K562 (cell line): ENCODE measurements at regions not wholly inside any gene's neighbourhood (a gene's known extent, or its start where the extent isn't known, plus 50 kb on each side); places are given as distances from the start of the nearest gene placed in this dataset.

ENCODE experiments used
- ATAC-seq: fragments of 200-7000 bp; cut with Tn5 transposase; 3 replicates; pipeline ENCODE4 v1.9.1; 2020; ENCODE audit warnings: moderate library complexity
- BruUV-seq: library from RNA; stranded (reverse); fragments of 400-500 nt; replicated peaks from 2 replicates; lab custom pipeline; 2021; lab: Mats Ljungman, UMichigan
- CTCF ChIA-PET: fragments of 300-600 bp; formaldehyde crosslinking; extraction: SDS; loops from one replicate; lab custom pipeline; 2021; ENCODE audit warnings: low intra/inter-chr PET ratio; lab: Yijun Ruan, JAX
- POLR2A ChIA-PET: fragments of 300-600, 350-650 bp; sonication (Branson Sonifier 250); formaldehyde crosslinking; extraction: SDS; loops from one replicate; lab custom pipeline; 2021; ENCODE audit warnings: antibody characterized with exemption, inconsistent platforms; lab: Yijun Ruan, JAX
- DNase-seq, 4 experiments: peaks; one replicate each; pipeline versions ENCODE4 v3.0.0 to v3.0.0-alpha.2; 2011 to 2018; ENCODE audit warnings: low spot score in 3 of 4, mixed read lengths in 3 of 4; ENCODE audit errors: extremely low read depth in 1 of 4
- FAIRE-seq: peaks from 2 replicates; lab custom pipeline; 2011; peaks lifted over from hg19 to GRCh38; lab: Jason Lieb, UNC
- H2AFZ ChIP-seq: 2 replicates; pipeline ENCODE4 v1.6.0; 2011; ENCODE audit warnings: low read depth, low read length, control low read depth, inconsistent platforms
- H3K27ac ChIP-seq: fragments of 200-600 bp; 3 replicates; pipeline ENCODE4 v1.8.0; 2011; ENCODE audit warnings: low read depth, mild to moderate bottlenecking, control low read depth, inconsistent platforms, low read length, moderate library complexity, mixed read lengths; ENCODE audit errors: extremely low read depth
- H3K27me3 ChIP-seq, 2 experiments: fragments of 300-600 bp in 1 of 2; 2 replicates in 1 of 2; 3 replicates in 1 of 2; pipeline versions ENCODE4 v1.6.0 to v1.8.0; 2011; ENCODE audit warnings: inconsistent platforms in 2 of 2, low read length in 2 of 2, mild to moderate bottlenecking in 1 of 2, mixed read lengths in 1 of 2, moderate library complexity in 1 of 2; ENCODE audit not compliant: control insufficient read depth in 2 of 2, insufficient read depth in 2 of 2
- H3K36me3 ChIP-seq: fragments of 300-600 bp; 3 replicates; pipeline ENCODE4 v1.8.0; 2011; ENCODE audit warnings: mild to moderate bottlenecking, low read length, inconsistent platforms; ENCODE audit not compliant: control insufficient read depth, insufficient read depth
- H3K4me1 ChIP-seq, 2 experiments: fragments of 200-600 bp in 1 of 2; replicated peaks in 1 of 2; 2 replicates in 1 of 2; 3 replicates in 1 of 2; pipeline versions ENCODE4 v1.5.1 to v1.8.0; 2011; ENCODE audit warnings: inconsistent platforms in 2 of 2, low read length in 2 of 2, mild to moderate bottlenecking in 1 of 2, mixed read lengths in 1 of 2, moderate library complexity in 1 of 2; ENCODE audit not compliant: control insufficient read depth in 2 of 2, insufficient read depth in 2 of 2
- H3K4me2 ChIP-seq: 2 replicates; pipeline ENCODE4 v1.6.1; 2011; ENCODE audit warnings: low read length, control low read depth, inconsistent platforms, mixed read lengths; ENCODE audit not compliant: insufficient read depth
- H3K4me3 ChIP-seq: fragments of 200-600 bp; sonication (generic), shearing (Covaris generic); 2 replicates; pipeline ENCODE4 v1.5.1; 2016; ENCODE audit warnings: control low read depth, inconsistent platforms
- H3K79me2 ChIP-seq: fragments of 200-600 bp; 3 replicates; pipeline ENCODE4 v1.8.0; 2011; ENCODE audit warnings: low read length, inconsistent platforms; ENCODE audit not compliant: control insufficient read depth, insufficient read depth
- H3K9ac ChIP-seq, 2 experiments: 2 replicates each; pipeline versions ENCODE4 v1.6.0 to v1.6.1; 2011; ENCODE audit warnings: low read depth in 2 of 2, low read length in 2 of 2, control low read depth in 1 of 2, inconsistent platforms in 1 of 2, mild to moderate bottlenecking in 1 of 2, mixed read lengths in 1 of 2; ENCODE audit not compliant: insufficient read depth in 1 of 2
- H3K9me1 ChIP-seq: one replicate; pipeline ENCODE4 v1.6.0; 2011; ENCODE audit warnings: inconsistent platforms, mild to moderate bottlenecking, low read length, moderate library complexity; ENCODE audit not compliant: control insufficient read depth, insufficient read depth
- H3K9me3 ChIP-seq: replicated peaks from 2 replicates; pipeline ENCODE4 v1.5.1; 2011; ENCODE audit warnings: low read depth, low read length, inconsistent platforms; ENCODE audit not compliant: control insufficient read depth, insufficient read depth
- H4K20me1 ChIP-seq: replicated peaks from 2 replicates; pipeline ENCODE4 v1.6.1; 2011; ENCODE audit warnings: low read length, inconsistent platforms, mixed read lengths; ENCODE audit not compliant: control insufficient read depth, insufficient read depth
- ATF7 ChIP-seq: fragments of 450-650 bp; IDR thresholded peaks from 2 replicates; pipeline ENCODE4 v1.7.1; 2014; ENCODE audit warnings: mild to moderate bottlenecking, moderate library complexity
- BRF1 ChIP-seq: IDR thresholded peaks from 3 replicates; pipeline ENCODE4 v1.6.1; 2011; ENCODE audit warnings: borderline replicate concordance, mild to moderate bottlenecking; ENCODE audit not compliant: insufficient read length; ENCODE audit errors: extremely low read depth
- CREB1 ChIP-seq, 2 experiments: sonication (generic) in 1 of 2; formaldehyde crosslinking in 1 of 2; IDR thresholded peaks; 2 replicates each; pipeline versions ENCODE4 v1.6.1 to v1.8.0; 2012 to 2022; ENCODE audit warnings: inconsistent platforms in 1 of 2, mild to moderate bottlenecking in 1 of 2, missing genetic modification reagents in 1 of 2, moderate library complexity in 1 of 2
- ETV5 ChIP-seq: sonication (generic); formaldehyde crosslinking; IDR thresholded peaks from 2 replicates; pipeline ENCODE4 v1.4.0; 2020; ENCODE audit warnings: low read depth, mild to moderate bottlenecking, missing genetic modification reagents
- FOS ChIP-seq: IDR thresholded peaks from 3 replicates; pipeline ENCODE4 v1.6.1; 2011; ENCODE audit not compliant: insufficient read length; ENCODE audit errors: extremely low read depth
- FOXK2 ChIP-seq, 2 experiments: fragments of 450-650 bp; IDR thresholded peaks in 1 of 2; conservative IDR thresholded peaks in 1 of 2; 2 replicates each; pipeline ENCODE4 v1.6.1; 2016; ENCODE audit warnings: low read depth in 2 of 2, mild to moderate bottlenecking in 1 of 2
- GABPB2 ChIP-seq: fragments of 250-450 bp; sonication (Bioruptor Pico); conservative IDR thresholded peaks from 2 replicates; pipeline ENCODE4 v1.5.1; 2021; ENCODE audit warnings: mild to moderate bottlenecking
- IFI16 ChIP-seq: fragments of 250-450 bp; sonication (Bioruptor Pico); IDR thresholded peaks from 2 replicates; pipeline ENCODE4 v2.1.2; 2022; ENCODE audit warnings: mild to moderate bottlenecking, inconsistent platforms
- MXI1 ChIP-seq: IDR thresholded peaks from 2 replicates; pipeline ENCODE4 v1.6.1; 2011; ENCODE audit warnings: low read depth, mild to moderate bottlenecking, improper control_type of control experiment, low read length
- NFYB ChIP-seq: IDR thresholded peaks from 2 replicates; pipeline ENCODE4 v1.6.1; 2011; ENCODE audit warnings: mild to moderate bottlenecking, moderate library complexity; ENCODE audit not compliant: insufficient read length; ENCODE audit errors: extremely low read depth
- PTRF ChIP-seq: fragments of 450-650 bp; IDR thresholded peaks from 2 replicates; pipeline ENCODE4 v1.6.1; 2016; ENCODE audit warnings: mild to moderate bottlenecking, missing genetic modification characterization, missing compliant biosample characterization
- RFX1 ChIP-seq: fragments of 450-650 bp; IDR thresholded peaks from 2 replicates; pipeline ENCODE4 v1.6.1; 2016; ENCODE audit warnings: mild to moderate bottlenecking, moderate library complexity
- SMARCB1 ChIP-seq: IDR thresholded peaks from 2 replicates; pipeline ENCODE4 v1.6.1; 2011; ENCODE audit warnings: improper control_type of control experiment, low read depth; ENCODE audit not compliant: insufficient read length
- SNRNP70 ChIP-seq: fragments of 200-400 bp; formaldehyde crosslinking; optimal IDR thresholded peaks from 2 replicates; pipeline ENCODE3; 2017; ENCODE audit warnings: low read depth, low read length
- TAF9B ChIP-seq: fragments of 450-650 bp; IDR thresholded peaks from 2 replicates; pipeline ENCODE4 v1.6.1; 2018; ENCODE audit warnings: mild to moderate bottlenecking; ENCODE audit not compliant: partially characterized antibody
- TCF3 ChIP-seq: sonication (generic); formaldehyde crosslinking; IDR thresholded peaks from 2 replicates; pipeline ENCODE4 v1.4.0; 2020; ENCODE audit warnings: mild to moderate bottlenecking, missing genetic modification reagents
- XRCC5 ChIP-seq: fragments of 200-400 bp; formaldehyde crosslinking; IDR thresholded peaks from 2 replicates; pipeline ENCODE4 v1.6.1; 2017; ENCODE audit warnings: low read depth, mild to moderate bottlenecking, low read length
- ZFP1 ChIP-seq: fragments of 450-650 bp; formaldehyde crosslinking; IDR thresholded peaks from 2 replicates; pipeline ENCODE4 v1.4.0; 2020; ENCODE audit warnings: mild to moderate bottlenecking, mixed read lengths
- ZNF282 ChIP-seq: sonication (generic); formaldehyde crosslinking; IDR thresholded peaks from 2 replicates; pipeline ENCODE4 v1.8.1; 2023; ENCODE audit warnings: missing genetic modification reagents
- ZNF41 ChIP-seq: fragments of 250-450 bp; sonication (Bioruptor Pico); conservative IDR thresholded peaks from 2 replicates; pipeline ENCODE4 v1.4.0; 2020; ENCODE audit warnings: mild to moderate bottlenecking
- ZNF584 ChIP-seq: fragments of 200-800 bp; sonication (Bioruptor generic); IDR thresholded peaks from 2 replicates; pipeline ENCODE4 v1.6.1; 2016; ENCODE audit warnings: low read depth, mild to moderate bottlenecking, missing genetic modification characterization, missing compliant biosample characterization
- ZNF699 ChIP-seq: fragments of 250-450 bp; sonication (Bioruptor Pico); IDR thresholded peaks from 2 replicates; pipeline ENCODE4 v1.8.0; 2021; ENCODE audit warnings: mild to moderate bottlenecking, moderate library complexity; ENCODE audit not compliant: insufficient replicate concordance
- WGBS: fragments of 100-300 bp; shearing (Covaris generic); methylation state at CpG from one replicate; pipeline ENCODE4 v1.1.6; 2016; ENCODE audit warnings: low coverage, mixed read lengths; ENCODE audit not compliant: insufficient coverage; ENCODE audit errors: missing lambda C conversion rate; 5-methylcytosine and 5-hydroxymethylcytosine counted together
- in situ Hi-C: fragments of 300-500 bp; cut with MboI; formaldehyde crosslinking; loops from 4 replicates; pipeline ENCODE4 v1.15.0; 2018; ENCODE audit warnings: inconsistent platforms, mixed read lengths
- intact Hi-C: fragments of 100-400 bp; cut with micrococcal nuclease; formaldehyde crosslinking; loops from 2 replicates; pipeline ENCODE4 v1.14.2; 2022
- TF ChIP-seq, protein P1 (sequence below): fragments of 450-650 bp; formaldehyde crosslinking; IDR thresholded peaks from 2 replicates; pipeline ENCODE4 v1.4.0; 2022; ENCODE audit warnings: missing genetic modification characterization
- TF ChIP-seq, protein P2 (sequence below): fragments of 450-650 bp; IDR thresholded peaks from one replicate; pipeline ENCODE4 v1.6.1; 2018; ENCODE audit warnings: mild to moderate bottlenecking, moderate library complexity; ENCODE audit not compliant: partially characterized antibody

GRCh38 chr3:102114264-102114979 lies 265.1 kb downstream of the NFKBIZ start:
- WGBS: 1% methylated on average over 7 of the region's 7 CpGs
- POLR2A ChIA-PET: no interaction called here
- H3K27ac ChIP-seq: no peak overlapping the region

DNA sequence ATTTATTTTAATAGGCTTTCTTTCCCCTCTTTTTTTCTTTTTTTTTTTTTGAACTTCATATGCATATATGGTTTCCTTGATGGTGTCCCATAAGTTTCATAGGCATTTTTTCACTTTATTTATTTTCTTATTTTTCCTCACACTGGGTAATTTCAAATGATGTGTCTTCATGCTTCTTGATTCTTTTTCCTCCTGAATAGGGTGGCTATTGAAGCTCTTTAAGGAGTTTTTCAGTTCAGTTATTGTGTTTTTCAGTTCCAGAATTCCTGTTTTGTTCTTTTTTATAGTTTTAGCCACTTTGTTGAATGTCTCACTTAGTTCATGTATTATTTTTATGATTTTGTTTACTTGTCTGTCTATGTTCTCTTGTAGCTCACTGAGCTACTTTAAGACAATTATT lies 273.2 kb downstream of the NFKBIZ start:
- no TSS peak for BruUV-seq
- CTCF ChIA-PET: no interaction called here
- FAIRE-seq: no peak
- TF ChIP-seq, protein P1, sequence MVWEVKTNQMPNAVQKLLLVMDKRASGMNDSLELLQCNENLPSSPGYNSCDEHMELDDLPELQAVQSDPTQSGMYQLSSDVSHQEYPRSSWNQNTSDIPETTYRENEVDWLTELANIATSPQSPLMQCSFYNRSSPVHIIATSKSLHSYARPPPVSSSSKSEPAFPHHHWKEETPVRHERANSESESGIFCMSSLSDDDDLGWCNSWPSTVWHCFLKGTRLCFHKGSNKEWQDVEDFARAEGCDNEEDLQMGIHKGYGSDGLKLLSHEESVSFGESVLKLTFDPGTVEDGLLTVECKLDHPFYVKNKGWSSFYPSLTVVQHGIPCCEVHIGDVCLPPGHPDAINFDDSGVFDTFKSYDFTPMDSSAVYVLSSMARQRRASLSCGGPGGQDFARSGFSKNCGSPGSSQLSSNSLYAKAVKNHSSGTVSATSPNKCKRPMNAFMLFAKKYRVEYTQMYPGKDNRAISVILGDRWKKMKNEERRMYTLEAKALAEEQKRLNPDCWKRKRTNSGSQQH: no peak
- TF ChIP-seq IFI16 (CRISPR knock-in tag): no peak
- TF ChIP-seq ZNF41: no peak
- TF ChIP-seq, protein P2, sequence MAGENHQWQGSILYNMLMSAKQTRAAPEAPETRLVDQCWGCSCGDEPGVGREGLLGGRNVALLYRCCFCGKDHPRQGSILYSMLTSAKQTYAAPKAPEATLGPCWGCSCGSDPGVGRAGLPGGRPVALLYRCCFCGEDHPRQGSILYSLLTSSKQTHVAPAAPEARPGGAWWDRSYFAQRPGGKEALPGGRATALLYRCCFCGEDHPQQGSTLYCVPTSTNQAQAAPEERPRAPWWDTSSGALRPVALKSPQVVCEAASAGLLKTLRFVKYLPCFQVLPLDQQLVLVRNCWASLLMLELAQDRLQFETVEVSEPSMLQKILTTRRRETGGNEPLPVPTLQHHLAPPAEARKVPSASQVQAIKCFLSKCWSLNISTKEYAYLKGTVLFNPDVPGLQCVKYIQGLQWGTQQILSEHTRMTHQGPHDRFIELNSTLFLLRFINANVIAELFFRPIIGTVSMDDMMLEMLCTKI: no peak
- no peak for TF ChIP-seq TAF9B
- no peak for TF ChIP-seq ZNF282 (CRISPR knock-in tag)
- TF ChIP-seq CREB1 (IDR thresholded peaks at IDR 0.05): no peak
- no peak for TF ChIP-seq CREB1 (CRISPR knock-in tag; IDR thresholded peaks at IDR 0.05)

More at GRCh38 chr3:102114264-102114979, 265.1 kb downstream of the NFKBIZ start:
- no peak for DNase-seq
- H3K4me2 ChIP-seq: no peak overlapping the region
- ATAC-seq: no peak
- H3K36me3 ChIP-seq: no peaks in the 10 kb centered on the region
- H2AFZ ChIP-seq: no peak overlapping the region
- H3K27me3 ChIP-seq: no peaks in the 10 kb centered on the region
- no peak overlapping the region for H3K4me3 ChIP-seq
- CTCF ChIA-PET: no interaction called here
- no peaks in the 10 kb centered on the region for H3K79me2 ChIP-seq
- no peaks in the 10 kb centered on the region for H4K20me1 ChIP-seq
- no peaks in the 10 kb centered on the region for H3K9me3 ChIP-seq
- no peak overlapping the region for H3K9ac ChIP-seq
- in situ Hi-C loops (no loop called here), intact Hi-C loops (no loop called here)
- no peaks in the 10 kb centered on the region for H3K9me1 ChIP-seq
- no peak for FAIRE-seq
- BruUV-seq: no TSS peak
- TF ChIP-seq PTRF (tag) (no peak), RFX1 (no peak), ETV5 (no peak), MXI1 (no peak), TCF3 (CRISPR knock-in tag) (no peak), GABPB2 (no peak), ZFP1 (CRISPR knock-in tag) (no peak), FOS (no peak), ZNF699 (no peak), SMARCB1 (no peak), ZNF584 (CRISPR knock-in tag) (no peak), ATF7 (no peak), XRCC5 (no peak), BRF1 (no peak), SNRNP70 (no peak), NFYB (no peak), FOXK2 (conservative IDR thresholded peaks at IDR 0.05 in 1 of 2, IDR thresholded peaks at IDR 0.05 in 1 of 2; ENCODE audit: low read depth in 2 of 2) (no peak)
- no peaks in the 10 kb centered on the region for H3K4me1 ChIP-seq

More for the DNA sequence above, 273.2 kb downstream of the NFKBIZ start:
- H3K36me3 ChIP-seq: no peaks in the 10 kb centered on the region
- in situ Hi-C loops: no loop called here
- H3K9me3 ChIP-seq: no peaks in the 10 kb centered on the region
- intact Hi-C loops: no loop called here
- no peak for DNase-seq
- no peak for ATAC-seq
- no peak overlapping the region for H3K27ac ChIP-seq
- no peak overlapping the region for H3K4me3 ChIP-seq
- no peak overlapping the region for H2AFZ ChIP-seq
- H3K4me2 ChIP-seq: no peak overlapping the region
- no peaks in the 10 kb centered on the region for H3K79me2 ChIP-seq
- H3K9ac ChIP-seq: no peak overlapping the region
- H3K9me1 ChIP-seq: no peaks in the 10 kb centered on the region
- no peaks in the 10 kb centered on the region for H4K20me1 ChIP-seq
- H3K4me1 ChIP-seq: no peaks in the 10 kb centered on the region
- POLR2A ChIA-PET: no interaction called here
- H3K27me3 ChIP-seq: no peaks in the 10 kb centered on the region
